RWPE2 (cell line): ENCODE measurements at regions not wholly inside any gene's neighbourhood (a gene's known extent, or its start where the extent isn't known, plus 50 kb on each side); places are given as distances from the start of the nearest gene placed in this dataset.
A peak's percentile ranks its signal among the peaks of the same experiment; 100 is the strongest.

ENCODE experiments used
- ATAC-seq: fragments of 200-7000 bp; cut with Tn5 transposase; 3 replicates; pipeline ENCODE4 v1.9.1; 2021; ENCODE audit warnings: low read depth
- DNase-seq: peaks from one replicate; pipeline ENCODE4 v3.0.0-alpha.2; 2020; ENCODE audit warnings: low spot score
- H3K27ac ChIP-seq: fragments of 450-650 bp; 2 replicates; pipeline ENCODE4 v1.5.1; 2017; ENCODE audit warnings: mild to moderate bottlenecking; ENCODE audit not compliant: poor library complexity, severe bottlenecking
- H3K27me3 ChIP-seq: fragments of 250-450 bp; sonication (Bioruptor Pico); 2 replicates; pipeline ENCODE4 v1.5.1; 2021; ENCODE audit warnings: mild to moderate bottlenecking, moderate library complexity; ENCODE audit not compliant: insufficient read depth, poor library complexity, severe bottlenecking
- H3K36me3 ChIP-seq: fragments of 250-450 bp; sonication (Bioruptor Pico); 2 replicates; pipeline ENCODE4 v1.5.1; 2020; ENCODE audit warnings: low read depth, mild to moderate bottlenecking, moderate library complexity
- H3K4me1 ChIP-seq: fragments of 250-450 bp; sonication (Bioruptor Pico); 2 replicates; pipeline ENCODE4 v1.5.1; 2021; ENCODE audit warnings: mild to moderate bottlenecking, moderate library complexity; ENCODE audit not compliant: insufficient read depth, poor library complexity, severe bottlenecking
- H3K4me3 ChIP-seq: fragments of 250-450 bp; sonication (Bioruptor Pico); 2 replicates; pipeline ENCODE4 v1.5.1; 2021; ENCODE audit warnings: mild to moderate bottlenecking, moderate library complexity; ENCODE audit not compliant: severe bottlenecking
- H3K9me3 ChIP-seq: fragments of 250-450 bp; sonication (Bioruptor Pico); 2 replicates; pipeline ENCODE4 v1.5.1; 2021; ENCODE audit warnings: mild to moderate bottlenecking, moderate library complexity; ENCODE audit not compliant: severe bottlenecking
- TF ChIP-seq, protein P1 (sequence below): fragments of 450-650 bp; IDR thresholded peaks from one replicate; pipeline ENCODE4 v1.5.1; 2017; ENCODE audit warnings: mild to moderate bottlenecking, moderate library complexity; ENCODE audit not compliant: poor library complexity, severe bottlenecking

DNA sequence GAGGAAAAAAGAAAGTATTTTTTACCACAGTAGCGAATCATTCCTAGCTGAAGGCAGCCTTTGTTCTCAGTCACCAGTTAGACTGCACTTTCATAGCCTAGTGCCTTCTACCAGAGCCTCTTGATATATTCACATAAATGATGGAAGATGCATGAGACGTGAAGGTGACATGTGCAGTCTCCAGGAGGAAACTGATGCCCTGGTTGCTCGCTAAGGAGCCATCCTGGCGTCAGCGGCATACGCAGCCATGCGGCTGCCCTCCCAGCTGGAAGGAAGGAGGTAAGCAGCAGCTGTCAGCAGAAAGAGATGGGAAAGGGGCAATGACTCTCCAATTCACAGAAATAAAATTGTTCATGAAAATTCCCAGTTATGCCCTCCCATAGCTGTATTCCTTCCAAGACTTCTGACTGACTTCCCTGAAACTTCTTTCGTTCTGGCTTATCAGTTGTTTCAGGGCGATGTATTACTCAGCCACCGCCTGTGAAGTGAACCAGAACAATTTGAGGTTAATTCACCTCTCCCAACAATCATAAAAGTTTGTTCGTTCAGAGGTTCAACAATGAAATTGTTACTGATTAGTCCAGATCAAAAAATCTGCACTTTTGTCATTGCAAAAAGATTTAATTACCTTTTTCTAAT lies 331.2 kb downstream of the NR2F1-AS1 start:
- Histone ChIP-seq H3K27me3 (no peaks in the 10 kb centered on the region), H3K4me3 (no peak overlapping the region), H3K36me3 (no peaks in the 10 kb centered on the region), H3K27ac (no peak overlapping the region), H3K9me3 (no peaks in the 10 kb centered on the region), H3K4me1 (peaks cover 36% of the 10 kb centered on the region)
- ATAC-seq (peak; percentile 81), DNase-seq (no peak)
- TF ChIP-seq, protein P1, sequence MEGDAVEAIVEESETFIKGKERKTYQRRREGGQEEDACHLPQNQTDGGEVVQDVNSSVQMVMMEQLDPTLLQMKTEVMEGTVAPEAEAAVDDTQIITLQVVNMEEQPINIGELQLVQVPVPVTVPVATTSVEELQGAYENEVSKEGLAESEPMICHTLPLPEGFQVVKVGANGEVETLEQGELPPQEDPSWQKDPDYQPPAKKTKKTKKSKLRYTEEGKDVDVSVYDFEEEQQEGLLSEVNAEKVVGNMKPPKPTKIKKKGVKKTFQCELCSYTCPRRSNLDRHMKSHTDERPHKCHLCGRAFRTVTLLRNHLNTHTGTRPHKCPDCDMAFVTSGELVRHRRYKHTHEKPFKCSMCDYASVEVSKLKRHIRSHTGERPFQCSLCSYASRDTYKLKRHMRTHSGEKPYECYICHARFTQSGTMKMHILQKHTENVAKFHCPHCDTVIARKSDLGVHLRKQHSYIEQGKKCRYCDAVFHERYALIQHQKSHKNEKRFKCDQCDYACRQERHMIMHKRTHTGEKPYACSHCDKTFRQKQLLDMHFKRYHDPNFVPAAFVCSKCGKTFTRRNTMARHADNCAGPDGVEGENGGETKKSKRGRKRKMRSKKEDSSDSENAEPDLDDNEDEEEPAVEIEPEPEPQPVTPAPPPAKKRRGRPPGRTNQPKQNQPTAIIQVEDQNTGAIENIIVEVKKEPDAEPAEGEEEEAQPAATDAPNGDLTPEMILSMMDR = no peak

DNA sequence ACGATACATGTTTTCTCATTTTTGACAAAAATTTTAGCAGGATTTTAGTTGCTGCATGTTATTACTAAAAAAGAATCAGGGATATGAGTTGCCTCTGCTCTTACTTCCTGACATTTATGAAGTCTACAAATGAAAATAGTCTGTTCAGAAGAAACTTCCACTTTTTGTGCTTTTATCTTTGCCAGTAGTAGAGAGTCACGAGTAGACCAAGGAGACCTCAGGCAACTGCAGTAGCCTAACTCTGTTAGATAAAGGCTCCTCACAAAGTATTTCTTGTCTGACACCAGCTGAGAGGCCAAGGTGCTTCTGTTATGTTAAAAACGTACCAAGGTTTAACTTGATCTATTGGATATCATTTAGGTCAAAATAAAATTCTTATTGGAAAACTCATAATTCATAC lies 333.9 kb downstream of the NR2F1-AS1 start:
- TF ChIP-seq, protein P1 = no peak
- H3K27me3 ChIP-seq = no peaks in the 10 kb centered on the region

DNA sequence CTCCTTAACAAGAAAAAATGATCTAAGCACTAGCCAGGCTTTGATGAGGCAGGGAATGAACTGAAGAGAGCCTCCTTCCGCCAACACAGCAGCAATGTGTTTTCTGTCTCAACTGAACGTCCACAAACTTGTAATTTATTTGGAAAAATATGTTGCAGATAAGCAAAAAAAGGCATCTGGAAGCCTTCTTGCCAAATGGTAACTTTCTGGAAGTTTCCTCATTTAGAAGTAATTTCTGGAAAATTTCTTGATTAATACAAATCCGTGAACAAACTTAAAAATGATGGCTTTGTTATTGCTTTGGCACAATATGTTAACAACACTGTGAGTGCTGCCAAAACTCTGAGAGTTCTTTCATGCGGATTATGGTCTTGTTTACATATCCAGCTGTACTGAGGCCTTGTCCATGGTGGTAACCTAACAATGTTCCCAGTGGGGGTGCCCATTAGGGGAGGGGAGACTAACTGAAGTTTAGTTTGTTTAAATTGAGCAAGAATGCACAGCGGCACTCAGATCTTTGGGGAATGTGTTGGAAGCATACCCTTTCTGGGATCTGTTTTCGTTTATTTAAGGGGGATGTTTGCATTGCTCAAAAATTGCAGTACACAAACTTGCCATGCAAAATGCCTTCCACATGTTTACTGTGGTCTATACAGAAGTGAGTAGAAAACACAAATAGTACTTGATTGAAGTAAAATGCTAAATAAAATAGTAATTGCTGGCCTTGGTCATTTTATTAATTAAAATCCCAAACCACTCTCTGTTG lies 334.7 kb downstream of the NR2F1-AS1 start:
- DNase-seq (no peak), ATAC-seq (no peak)
- Histone ChIP-seq H3K4me1 (peaks cover 21% of the 10 kb centered on the region), H3K4me3 (no peak overlapping the region), H3K27ac (no peak overlapping the region), H3K9me3 (no peaks in the 10 kb centered on the region), H3K36me3 (no peaks in the 10 kb centered on the region), H3K27me3 (no peaks in the 10 kb centered on the region)
- TF ChIP-seq, protein P1 = no peak

More for the DNA sequence above, 333.9 kb downstream of the NR2F1-AS1 start:
- DNase-seq (no peak), ATAC-seq (no peak)
- no peak overlapping the region for H3K4me3 ChIP-seq
- peaks cover 27% of the 10 kb centered on the region for H3K4me1 ChIP-seq
- H3K9me3 ChIP-seq = no peaks in the 10 kb centered on the region
- no peaks in the 10 kb centered on the region for H3K36me3 ChIP-seq
- H3K27ac ChIP-seq = no peak overlapping the region

DNA sequence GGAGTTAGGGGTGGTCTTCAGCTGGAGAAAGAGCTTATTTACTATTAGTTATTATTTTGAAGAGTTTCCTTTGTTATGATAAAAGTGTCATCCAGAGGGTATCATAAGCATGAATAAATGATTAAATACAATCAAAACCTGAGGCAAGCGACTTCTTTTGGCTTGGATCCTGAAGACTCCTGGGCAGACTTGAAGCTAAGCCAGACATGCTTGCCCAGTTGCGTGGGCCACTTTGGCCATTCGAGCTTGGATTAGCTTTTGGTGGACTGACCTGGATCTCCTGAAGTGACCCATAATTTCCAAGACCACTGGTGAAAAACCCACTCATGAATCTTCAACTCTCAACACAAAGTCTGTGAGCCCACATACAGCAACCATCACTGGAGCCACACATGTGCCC lies 335.8 kb downstream of the NR2F1-AS1 start:
- ATAC-seq (no peak), DNase-seq (no peak)
- Histone ChIP-seq H3K27me3 (no peaks in the 10 kb centered on the region), H3K27ac (no peak overlapping the region), H3K9me3 (no peaks in the 10 kb centered on the region), H3K36me3 (no peaks in the 10 kb centered on the region), H3K4me1 (peaks cover 11% of the 10 kb centered on the region), H3K4me3 (no peak overlapping the region)
- TF ChIP-seq, protein P1 = no peak

DNA sequence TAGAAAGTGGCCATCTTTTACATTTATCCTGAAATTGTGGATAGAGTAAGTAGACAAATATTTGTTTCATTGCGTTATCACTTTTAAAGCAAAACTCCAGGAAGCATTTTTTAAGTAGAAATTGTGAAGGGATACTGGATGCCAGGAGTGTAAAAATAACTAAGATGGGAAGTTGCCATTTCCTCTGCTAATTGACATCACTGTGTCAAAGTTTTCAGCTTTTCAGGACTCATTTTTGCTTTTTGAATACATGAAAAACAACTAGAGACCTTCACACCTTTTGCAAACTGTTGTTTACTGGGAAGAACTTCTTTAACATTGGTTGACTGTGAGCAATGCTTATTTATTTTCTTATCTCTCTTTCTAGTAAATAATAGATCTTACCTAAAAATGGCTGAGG lies 337.5 kb downstream of the NR2F1-AS1 start:
- H3K4me3 ChIP-seq = no peak overlapping the region
- H3K27ac ChIP-seq = no peak overlapping the region
- DNase-seq (no peak), ATAC-seq (no peak)
- no peaks in the 10 kb centered on the region for H3K9me3 ChIP-seq
- no peaks in the 10 kb centered on the region for H3K4me1 ChIP-seq
- TF ChIP-seq, protein P1 = no peak
- H3K36me3 ChIP-seq = no peaks in the 10 kb centered on the region
- no peaks in the 10 kb centered on the region for H3K27me3 ChIP-seq
